NB4 (cell line): ENCODE measurements at regions not wholly inside any gene's neighbourhood (a gene's known extent, or its start where the extent isn't known, plus 50 kb on each side); places are given as distances from the start of the nearest gene placed in this dataset.

Experiments
- CTCF ChIP-seq: IDR thresholded peaks from one replicate; pipeline ENCODE4 v1.5.1; 2012; ENCODE audit warnings: low read depth, low read length
- MAX ChIP-seq: IDR thresholded peaks from 2 replicates; pipeline ENCODE4 v1.6.1; 2011; ENCODE audit warnings: low read depth, low read length

- no peak for TF ChIP-seq CTCF
- no peak for TF ChIP-seq MAX
These were observed 157.3 kb upstream of the CHAC2 start for GRCh38 chr2:53610260-53610659.
